ENCODE measurements at regions not wholly inside any gene's neighbourhood (a gene's known extent, or its start where the extent isn't known, plus 50 kb on each side); places are given as distances from the start of the nearest gene placed in this dataset.

GRCh38 chr14:34172550-34173368 is 221.9 kb upstream of the EGLN3 start:
- TF ChIP-seq CTCF (IDR thresholded peaks at IDR 0.05) (no peak), EZH2 (IDR thresholded peaks at IDR 0.05) (no peak)
